K562 (cell line): ENCODE measurements at regions not wholly inside any gene's neighbourhood (a gene's known extent, or its start where the extent isn't known, plus 50 kb on each side); places are given as distances from the start of the nearest gene placed in this dataset.

ENCODE experiments used
- ATAC-seq: fragments of 200-7000 bp; cut with Tn5 transposase; 3 replicates; pipeline ENCODE4 v1.9.1; 2020; ENCODE audit warnings: moderate library complexity
- BruUV-seq: library from RNA; stranded (reverse); fragments of 400-500 nt; replicated peaks from 2 replicates; lab custom pipeline; 2021; lab: Mats Ljungman, UMichigan
- CTCF ChIA-PET: fragments of 300-600 bp; formaldehyde crosslinking; extraction: SDS; loops from one replicate; lab custom pipeline; 2021; ENCODE audit warnings: low intra/inter-chr PET ratio; lab: Yijun Ruan, JAX
- POLR2A ChIA-PET: fragments of 300-600, 350-650 bp; sonication (Branson Sonifier 250); formaldehyde crosslinking; extraction: SDS; loops from one replicate; lab custom pipeline; 2021; ENCODE audit warnings: antibody characterized with exemption, inconsistent platforms; lab: Yijun Ruan, JAX
- DNase-seq, 4 experiments: peaks; one replicate each; pipeline versions ENCODE4 v3.0.0 to v3.0.0-alpha.2; 2011 to 2018; ENCODE audit warnings: low spot score in 3 of 4, mixed read lengths in 3 of 4; ENCODE audit errors: extremely low read depth in 1 of 4
- FAIRE-seq: peaks from 2 replicates; lab custom pipeline; 2011; peaks lifted over from hg19 to GRCh38; lab: Jason Lieb, UNC
- H2AFZ ChIP-seq: 2 replicates; pipeline ENCODE4 v1.6.0; 2011; ENCODE audit warnings: low read depth, low read length, control low read depth, inconsistent platforms
- H3K27ac ChIP-seq: fragments of 200-600 bp; 3 replicates; pipeline ENCODE4 v1.8.0; 2011; ENCODE audit warnings: low read depth, mild to moderate bottlenecking, control low read depth, inconsistent platforms, low read length, moderate library complexity, mixed read lengths; ENCODE audit errors: extremely low read depth
- H3K27me3 ChIP-seq, 2 experiments: fragments of 300-600 bp in 1 of 2; 2 replicates in 1 of 2; 3 replicates in 1 of 2; pipeline versions ENCODE4 v1.6.0 to v1.8.0; 2011; ENCODE audit warnings: inconsistent platforms in 2 of 2, low read length in 2 of 2, mild to moderate bottlenecking in 1 of 2, mixed read lengths in 1 of 2, moderate library complexity in 1 of 2; ENCODE audit not compliant: control insufficient read depth in 2 of 2, insufficient read depth in 2 of 2
- H3K36me3 ChIP-seq: fragments of 300-600 bp; 3 replicates; pipeline ENCODE4 v1.8.0; 2011; ENCODE audit warnings: mild to moderate bottlenecking, low read length, inconsistent platforms; ENCODE audit not compliant: control insufficient read depth, insufficient read depth
- H3K4me1 ChIP-seq, 2 experiments: fragments of 200-600 bp in 1 of 2; replicated peaks in 1 of 2; 2 replicates in 1 of 2; 3 replicates in 1 of 2; pipeline versions ENCODE4 v1.5.1 to v1.8.0; 2011; ENCODE audit warnings: inconsistent platforms in 2 of 2, low read length in 2 of 2, mild to moderate bottlenecking in 1 of 2, mixed read lengths in 1 of 2, moderate library complexity in 1 of 2; ENCODE audit not compliant: control insufficient read depth in 2 of 2, insufficient read depth in 2 of 2
- H3K4me2 ChIP-seq: 2 replicates; pipeline ENCODE4 v1.6.1; 2011; ENCODE audit warnings: low read length, control low read depth, inconsistent platforms, mixed read lengths; ENCODE audit not compliant: insufficient read depth
- H3K4me3 ChIP-seq: fragments of 200-600 bp; sonication (generic), shearing (Covaris generic); 2 replicates; pipeline ENCODE4 v1.5.1; 2016; ENCODE audit warnings: control low read depth, inconsistent platforms
- H3K79me2 ChIP-seq: fragments of 200-600 bp; 3 replicates; pipeline ENCODE4 v1.8.0; 2011; ENCODE audit warnings: low read length, inconsistent platforms; ENCODE audit not compliant: control insufficient read depth, insufficient read depth
- H3K9ac ChIP-seq, 2 experiments: 2 replicates each; pipeline versions ENCODE4 v1.6.0 to v1.6.1; 2011; ENCODE audit warnings: low read depth in 2 of 2, low read length in 2 of 2, control low read depth in 1 of 2, inconsistent platforms in 1 of 2, mild to moderate bottlenecking in 1 of 2, mixed read lengths in 1 of 2; ENCODE audit not compliant: insufficient read depth in 1 of 2
- H3K9me1 ChIP-seq: one replicate; pipeline ENCODE4 v1.6.0; 2011; ENCODE audit warnings: inconsistent platforms, mild to moderate bottlenecking, low read length, moderate library complexity; ENCODE audit not compliant: control insufficient read depth, insufficient read depth
- H3K9me3 ChIP-seq: replicated peaks from 2 replicates; pipeline ENCODE4 v1.5.1; 2011; ENCODE audit warnings: low read depth, low read length, inconsistent platforms; ENCODE audit not compliant: control insufficient read depth, insufficient read depth
- H4K20me1 ChIP-seq: replicated peaks from 2 replicates; pipeline ENCODE4 v1.6.1; 2011; ENCODE audit warnings: low read length, inconsistent platforms, mixed read lengths; ENCODE audit not compliant: control insufficient read depth, insufficient read depth
- HDAC8 ChIP-seq: fragments of 450-650 bp; IDR thresholded peaks from 2 replicates; pipeline ENCODE4 v1.6.1; 2016; ENCODE audit warnings: mild to moderate bottlenecking, missing genetic modification characterization, moderate library complexity, missing compliant biosample characterization
- MAZ ChIP-seq, 2 experiments: fragments of 450-650 bp in 1 of 2; sonication (generic) in 1 of 2; formaldehyde crosslinking; IDR thresholded peaks in 1 of 2; conservative IDR thresholded peaks in 1 of 2; 2 replicates each; pipeline versions ENCODE4 v1.4.0 to v1.5.0; 2020; ENCODE audit warnings: mild to moderate bottlenecking in 1 of 2, missing genetic modification reagents in 1 of 2
- NCOR1 ChIP-seq: fragments of 450-650 bp; IDR thresholded peaks from 2 replicates; pipeline ENCODE4 v1.6.1; 2016; ENCODE audit warnings: mild to moderate bottlenecking, moderate library complexity
- NFIC ChIP-seq: fragments of 450-650 bp; IDR thresholded peaks from 2 replicates; pipeline ENCODE4 v1.6.1; 2017; ENCODE audit warnings: mild to moderate bottlenecking, inconsistent platforms
- PRDM10 ChIP-seq: fragments of 450-650 bp; IDR thresholded peaks from 2 replicates; pipeline ENCODE4 v1.6.1; 2018; ENCODE audit not compliant: partially characterized antibody
- SMARCB1 ChIP-seq: IDR thresholded peaks from 2 replicates; pipeline ENCODE4 v1.6.1; 2011; ENCODE audit warnings: improper control_type of control experiment, low read depth; ENCODE audit not compliant: insufficient read length
- SREBF2 ChIP-seq: sonication (generic); formaldehyde crosslinking; IDR thresholded peaks from 2 replicates; pipeline ENCODE4 v1.4.0; 2020; ENCODE audit warnings: mild to moderate bottlenecking, missing genetic modification reagents
- TAF7 ChIP-seq: fragments of 450-650 bp; IDR thresholded peaks from 2 replicates; pipeline ENCODE4 v1.6.1; 2016; ENCODE audit warnings: missing genetic modification characterization, missing compliant biosample characterization
- TCF7 ChIP-seq: sonication (generic); IDR thresholded peaks from 2 replicates; pipeline ENCODE4 v1.6.1; 2016; ENCODE audit warnings: antibody characterized with exemption, borderline replicate concordance
- THAP7 ChIP-seq: fragments of 250-450 bp; sonication (Bioruptor Pico); IDR thresholded peaks from 2 replicates; pipeline ENCODE4 v1.5.0; 2021
- ZNF324 ChIP-seq: fragments of 250-450 bp; sonication (Bioruptor Pico); IDR thresholded peaks from 2 replicates; pipeline ENCODE4 v1.4.0; 2020; ENCODE audit warnings: mild to moderate bottlenecking
- ZNF511 ChIP-seq: sonication (generic); formaldehyde crosslinking; IDR thresholded peaks from 2 replicates; pipeline ENCODE4 v1.8.0; 2022; ENCODE audit warnings: mild to moderate bottlenecking, missing genetic modification reagents
- ZZZ3 ChIP-seq: fragments of 450-650 bp; IDR thresholded peaks from 2 replicates; pipeline ENCODE4 v1.6.1; 2016; ENCODE audit warnings: antibody characterized with exemption, mild to moderate bottlenecking, moderate library complexity
- WGBS: fragments of 100-300 bp; shearing (Covaris generic); methylation state at CpG from one replicate; pipeline ENCODE4 v1.1.6; 2016; ENCODE audit warnings: low coverage, mixed read lengths; ENCODE audit not compliant: insufficient coverage; ENCODE audit errors: missing lambda C conversion rate; 5-methylcytosine and 5-hydroxymethylcytosine counted together
- in situ Hi-C: fragments of 300-500 bp; cut with MboI; formaldehyde crosslinking; loops from 4 replicates; pipeline ENCODE4 v1.15.0; 2018; ENCODE audit warnings: inconsistent platforms, mixed read lengths
- intact Hi-C: fragments of 100-400 bp; cut with micrococcal nuclease; formaldehyde crosslinking; loops from 2 replicates; pipeline ENCODE4 v1.14.2; 2022

GRCh38 chr4:156568484-156568883, 403.1 kb downstream of the PDGFC start:
- H3K4me1 ChIP-seq = no peaks in the 10 kb centered on the region
- ChIA-PET POLR2A (no interaction called here), CTCF (no interaction called here)
- no peak for ATAC-seq
- no peaks in the 10 kb centered on the region for H3K9me1 ChIP-seq
- H3K9ac ChIP-seq = no peak overlapping the region
- no peaks in the 10 kb centered on the region; the same call in 1 of the 2 replicates for H3K9me3 ChIP-seq
- BruUV-seq = no TSS peak
- WGBS = 0% methylated on average over 2 of the region's 2 CpGs
- intact Hi-C loops = no loop called here
- H3K79me2 ChIP-seq = no peaks in the 10 kb centered on the region
- no peak overlapping the region for H3K4me2 ChIP-seq
- no peak for DNase-seq
- H2AFZ ChIP-seq = no peak overlapping the region
- H3K27me3 ChIP-seq = no peaks in the 10 kb centered on the region
- H3K4me3 ChIP-seq = no peak overlapping the region
- no peak for FAIRE-seq
- H3K27ac ChIP-seq = no peak overlapping the region
- H3K36me3 ChIP-seq = no peaks in the 10 kb centered on the region
- TF ChIP-seq SREBF2 (CRISPR knock-in tag) (no peak), HDAC8 (tag) (no peak), NCOR1 (no peak), PRDM10 (no peak), NFIC (no peak), SMARCB1 (no peak), THAP7 (no peak), TAF7 (no peak), ZZZ3 (no peak), ZNF324 (no peak), ZNF511 (CRISPR knock-in tag) (no peak), TCF7 (no peak), MAZ (CRISPR knock-in tag; conservative IDR thresholded peaks at IDR 0.05 in 1 of 2, IDR thresholded peaks at IDR 0.05 in 1 of 2) (no peak)
- TF ChIP-seq, all 486 proteins: peak for 0
- H4K20me1 ChIP-seq = no peaks in the 10 kb centered on the region
- in situ Hi-C loops = no loop called here
